Colonic mucosa (tissue), 4 donors: ENCODE measurements at regions not wholly inside any gene's neighbourhood (a gene's known extent, or its start where the extent isn't known, plus 50 kb on each side); places are given as distances from the start of the nearest gene placed in this dataset.

ENCODE experiments used
- DNase-seq: peaks from one replicate; pipeline ENCODE4 v3.0.0-alpha.2; 2020
- H3K27ac ChIP-seq: fragments of 200-600 bp; one replicate; pipeline ENCODE4 v1.8.0; 2021
- H3K27me3 ChIP-seq: fragments of 200-600 bp; one replicate; pipeline ENCODE4 v1.8.0; 2021
- H3K36me3 ChIP-seq: fragments of 200-600 bp; one replicate; pipeline ENCODE4 v1.8.0; 2021
- H3K4me1 ChIP-seq: fragments of 200-600 bp; one replicate; pipeline ENCODE4 v1.8.0; 2021; ENCODE audit warnings: mild to moderate bottlenecking
- H3K4me3 ChIP-seq: fragments of 200-600 bp; one replicate; pipeline ENCODE4 v1.8.0; 2021
- H3K9ac ChIP-seq, 2 donors: one replicate each; pipeline ENCODE4 v1.7.0; 2013; ENCODE audit warnings: control low read depth in 2 of 2, low read depth in 2 of 2, low read length in 2 of 2
- H3K9me3 ChIP-seq: fragments of 200-600 bp; one replicate; pipeline ENCODE4 v1.8.0; 2021
- intact Hi-C: fragments of 100-400 bp; cut with DNase I; formaldehyde crosslinking; loops from one replicate; pipeline ENCODE4 v1.14.1; 2022
- TF ChIP-seq, protein P1 (sequence below): fragments of 200-600 bp; IDR thresholded peaks from one replicate; pipeline ENCODE4 v1.8.0; 2022; ENCODE audit warnings: antibody characterized with exemption, mild to moderate bottlenecking
- donor health status: healthy.
- donor health status: DM: no; HTN: no; CAD: no.
- donor health status: DM: no; HTN: no; CAD: no.

DNA sequence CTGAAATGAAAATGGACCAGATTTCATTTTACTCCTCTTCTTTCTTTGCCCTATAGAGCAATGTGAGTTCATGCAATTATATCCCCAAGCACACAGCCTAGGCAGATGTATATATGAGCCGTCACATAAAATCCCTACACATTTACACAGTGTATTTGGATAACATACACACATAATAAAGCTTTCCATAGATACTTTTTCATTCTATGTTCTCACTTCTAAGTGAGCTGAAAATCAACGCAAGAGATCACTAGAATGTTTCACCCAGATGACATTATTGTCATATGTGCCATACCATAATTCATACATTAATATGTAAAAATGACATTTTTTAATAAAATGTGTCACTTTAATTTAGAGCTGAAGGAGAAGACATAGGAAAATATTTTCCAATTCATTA lies 129.4 kb downstream of the INHBA start:
- TF ChIP-seq, protein P1, sequence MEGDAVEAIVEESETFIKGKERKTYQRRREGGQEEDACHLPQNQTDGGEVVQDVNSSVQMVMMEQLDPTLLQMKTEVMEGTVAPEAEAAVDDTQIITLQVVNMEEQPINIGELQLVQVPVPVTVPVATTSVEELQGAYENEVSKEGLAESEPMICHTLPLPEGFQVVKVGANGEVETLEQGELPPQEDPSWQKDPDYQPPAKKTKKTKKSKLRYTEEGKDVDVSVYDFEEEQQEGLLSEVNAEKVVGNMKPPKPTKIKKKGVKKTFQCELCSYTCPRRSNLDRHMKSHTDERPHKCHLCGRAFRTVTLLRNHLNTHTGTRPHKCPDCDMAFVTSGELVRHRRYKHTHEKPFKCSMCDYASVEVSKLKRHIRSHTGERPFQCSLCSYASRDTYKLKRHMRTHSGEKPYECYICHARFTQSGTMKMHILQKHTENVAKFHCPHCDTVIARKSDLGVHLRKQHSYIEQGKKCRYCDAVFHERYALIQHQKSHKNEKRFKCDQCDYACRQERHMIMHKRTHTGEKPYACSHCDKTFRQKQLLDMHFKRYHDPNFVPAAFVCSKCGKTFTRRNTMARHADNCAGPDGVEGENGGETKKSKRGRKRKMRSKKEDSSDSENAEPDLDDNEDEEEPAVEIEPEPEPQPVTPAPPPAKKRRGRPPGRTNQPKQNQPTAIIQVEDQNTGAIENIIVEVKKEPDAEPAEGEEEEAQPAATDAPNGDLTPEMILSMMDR = no peak
- H3K9ac ChIP-seq = no peak overlapping the region
- H3K9me3 ChIP-seq = no peaks in the 10 kb centered on the region

DNA sequence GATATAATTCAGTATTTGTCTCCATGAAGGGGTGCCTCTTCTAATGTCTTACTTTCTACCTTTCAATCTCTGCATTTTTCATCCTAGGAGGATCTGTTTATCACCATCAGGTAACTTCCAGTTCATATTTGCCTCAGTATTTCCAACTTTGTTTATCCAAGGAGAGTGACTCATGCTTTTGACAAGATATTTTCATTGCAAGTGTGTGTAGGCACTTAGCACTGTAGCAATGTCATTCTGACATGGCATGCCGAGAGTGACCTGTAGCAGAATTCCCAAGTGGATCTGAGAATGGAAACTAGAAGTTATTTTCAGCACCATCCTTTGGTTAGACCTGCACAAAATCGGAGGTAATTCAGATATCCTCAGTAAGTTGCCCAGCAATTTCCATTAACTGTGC lies 129.9 kb downstream of the INHBA start:
- no peak for DNase-seq
- no peaks in the 10 kb centered on the region for H3K27me3 ChIP-seq
- H3K9ac ChIP-seq = no peak overlapping the region
- no peak overlapping the region for H3K27ac ChIP-seq
- H3K4me3 ChIP-seq = no peak overlapping the region
- H3K4me1 ChIP-seq = no peaks in the 10 kb centered on the region
- no peaks in the 10 kb centered on the region for H3K36me3 ChIP-seq
- intact Hi-C loops = no loop called here
- H3K9me3 ChIP-seq = no peaks in the 10 kb centered on the region
- TF ChIP-seq, protein P1 = no peak

More for the DNA sequence above, 129.4 kb downstream of the INHBA start:
- DNase-seq = no peak
- Histone ChIP-seq H3K27me3 (no peaks in the 10 kb centered on the region), H3K27ac (no peak overlapping the region), H3K4me1 (no peaks in the 10 kb centered on the region), H3K4me3 (no peak overlapping the region), H3K36me3 (no peaks in the 10 kb centered on the region)
- intact Hi-C loops = no loop called here

DNA sequence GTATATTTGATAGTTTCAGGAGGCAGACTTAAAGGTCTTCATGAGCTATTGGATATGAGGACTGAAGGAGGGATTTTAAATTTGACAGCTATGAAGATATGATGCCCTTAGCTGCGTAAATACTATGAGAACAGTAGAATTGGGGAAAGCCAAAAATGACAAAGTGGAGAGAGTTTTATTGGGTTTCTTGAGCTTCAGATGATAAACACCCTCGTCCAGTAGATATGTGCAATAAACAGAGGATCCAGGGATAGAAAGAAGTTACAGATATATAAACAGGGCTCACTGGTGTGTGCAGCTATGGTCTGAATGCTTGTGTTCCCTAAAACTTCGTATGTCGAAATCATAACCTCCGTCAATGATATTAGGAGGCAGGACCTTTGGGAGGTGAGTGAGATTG lies 131.3 kb downstream of the INHBA start:
- Histone ChIP-seq H3K4me3 (no peak overlapping the region), H3K4me1 (no peaks in the 10 kb centered on the region), H3K36me3 (no peaks in the 10 kb centered on the region), H3K27ac (no peak overlapping the region), H3K27me3 (no peaks in the 10 kb centered on the region), H3K9me3 (no peaks in the 10 kb centered on the region), H3K9ac (no peak overlapping the region)
- TF ChIP-seq, protein P1 = no peak
- no peak for DNase-seq
- intact Hi-C loops = no loop called here

DNA sequence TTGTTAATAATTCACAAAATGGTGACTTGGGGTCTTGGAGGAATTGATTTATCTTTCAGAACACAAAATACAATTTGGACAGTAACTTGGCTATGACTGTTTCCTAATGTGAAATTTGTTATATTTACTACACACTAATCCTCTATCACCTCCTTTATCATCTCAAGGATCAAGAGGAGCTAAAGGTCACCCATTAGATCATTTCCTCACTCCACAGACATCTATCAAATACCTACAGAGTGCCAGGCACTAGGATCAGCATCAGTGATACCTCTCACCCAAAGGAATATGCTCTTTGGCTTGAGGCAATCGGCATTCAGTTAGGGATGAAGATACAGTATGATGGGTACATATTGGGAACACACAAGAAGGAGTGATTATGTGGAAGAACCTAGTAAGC lies 132.1 kb downstream of the INHBA start:
- intact Hi-C loops = no loop called here
- TF ChIP-seq, protein P1 = no peak
- no peak for DNase-seq
- Histone ChIP-seq H3K27ac (no peak overlapping the region), H3K27me3 (no peaks in the 10 kb centered on the region), H3K4me1 (no peaks in the 10 kb centered on the region), H3K9ac (no peak overlapping the region), H3K9me3 (no peaks in the 10 kb centered on the region), H3K4me3 (no peak overlapping the region), H3K36me3 (no peaks in the 10 kb centered on the region)

DNA sequence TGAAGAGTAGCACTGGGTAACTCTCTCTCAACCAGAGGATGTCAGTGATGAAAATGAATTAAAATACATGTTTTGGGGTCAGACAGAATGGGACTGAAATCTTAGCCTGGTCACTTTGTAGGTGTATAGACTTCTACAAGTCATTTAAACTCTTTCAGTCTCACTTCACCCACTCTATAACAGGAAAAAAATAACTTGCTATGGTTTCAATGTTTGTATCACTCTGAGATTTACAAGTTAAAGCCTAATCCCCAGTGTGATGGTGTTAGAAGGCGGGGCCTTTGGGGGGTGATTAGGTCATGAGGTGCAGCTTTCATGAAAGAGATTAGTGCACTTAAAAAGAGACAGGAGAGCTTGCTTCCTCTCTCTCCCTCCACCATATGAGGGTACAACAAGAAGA lies 134.8 kb downstream of the INHBA start:
- H3K9ac ChIP-seq = no peak overlapping the region
- no peak overlapping the region for H3K27ac ChIP-seq
- H3K27me3 ChIP-seq = no peaks in the 10 kb centered on the region
- TF ChIP-seq, protein P1 = no peak
- no peak for DNase-seq
- intact Hi-C loops = no loop called here
- H3K4me1 ChIP-seq = no peaks in the 10 kb centered on the region
- H3K4me3 ChIP-seq = no peak overlapping the region
- no peaks in the 10 kb centered on the region for H3K9me3 ChIP-seq
- no peaks in the 10 kb centered on the region for H3K36me3 ChIP-seq

DNA sequence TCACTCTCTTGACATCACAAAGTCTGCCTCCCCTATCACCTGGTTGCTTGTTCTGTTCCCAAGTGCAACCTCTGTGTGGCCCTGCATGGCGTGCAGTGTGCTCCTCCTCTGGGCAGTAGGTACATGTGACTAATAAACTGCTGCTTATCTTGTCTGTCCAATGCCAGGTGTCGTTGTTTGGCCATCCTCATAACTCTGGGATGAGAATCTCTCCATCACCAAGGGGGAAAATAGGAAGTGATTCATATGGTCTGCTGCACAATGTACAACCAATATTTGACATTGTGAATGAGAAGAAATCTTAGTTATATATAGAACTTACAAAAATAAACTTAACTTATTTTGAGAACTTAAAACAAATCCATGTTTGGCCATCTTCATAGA lies 135.2 kb downstream of the INHBA start:
- no peaks in the 10 kb centered on the region for H3K4me1 ChIP-seq
- H3K27me3 ChIP-seq = no peaks in the 10 kb centered on the region
- TF ChIP-seq, protein P1 = no peak
- no peak overlapping the region for H3K9ac ChIP-seq
- H3K9me3 ChIP-seq = no peaks in the 10 kb centered on the region
- H3K36me3 ChIP-seq = no peaks in the 10 kb centered on the region
- H3K27ac ChIP-seq = no peak overlapping the region
- intact Hi-C loops = no loop called here
- DNase-seq = no peak
- H3K4me3 ChIP-seq = no peak overlapping the region
